ENCODE measurements at regions not wholly inside any gene's neighbourhood (a gene's known extent, or its start where the extent isn't known, plus 50 kb on each side); places are given as distances from the start of the nearest gene placed in this dataset.
"Not testable (repeated sequence)": the region's sequence is repeated elsewhere in the genome, so short reads cannot be mapped to it uniquely, and the experiment has no call there.

- no peak for FAIRE-seq
- H3K4me2 ChIP-seq (ENCODE audit: low read depth, low read length): no peak overlapping the region
- intact Hi-C loops (cut with micrococcal nuclease; ENCODE audit: unreplicated experiment): no loop called here
- H3K9ac ChIP-seq (ENCODE audit: insufficient read depth, low read depth, low read length): no peak overlapping the region
- H3K36me3 ChIP-seq (replicated peaks in 1 of 2; ENCODE audit: control insufficient read depth in 1 of 2, insufficient read depth in 2 of 2, low read length in 2 of 2): no peaks in the 10 kb centered on the region
- in situ Hi-C loops (cut with HindIII; ENCODE audit: extremely low pct_ligation_motif_present, low pct_unique_long_range_greater_than_20kb): no loop called here
- H4K20me1 ChIP-seq (ENCODE audit: insufficient read depth, low read length): no peaks in the 10 kb centered on the region
- POLR2A ChIA-PET: no interaction called here
- no peak overlapping the region for H3K4me3 ChIP-seq (replicated peaks in 1 of 3; ENCODE audit: insufficient read depth in 1 of 3, low read depth in 2 of 3, low read length in 3 of 3)
- H3K27me3 ChIP-seq (ENCODE audit: control insufficient read depth in 1 of 2, insufficient read depth in 2 of 2, low read length in 2 of 2): peaks cover 2 to 33% of the 10 kb centered on the region in 2 experiments; a peak in 3 of 5 replicates
- H3K9me3 ChIP-seq (ENCODE audit: low read length): no peaks in the 10 kb centered on the region
- H3K79me2 ChIP-seq (ENCODE audit: insufficient read depth, low read length): no peaks in the 10 kb centered on the region
- ATAC-seq: no peak
- TF ChIP-seq PCBP1 (IDR thresholded peaks at IDR 0.05; ENCODE audit: borderline replicate concordance, low read depth, low read length) (no peak), SP5 (CRISPR knock-in tag; IDR thresholded peaks at IDR 0.05; ENCODE audit: borderline replicate concordance, low read depth) (no peak), ZNF768 (CRISPR knock-in tag; IDR thresholded peaks at IDR 0.05) (peak; percentile 17; the same call in 1 of the 2 replicates)
- H3K27ac ChIP-seq (ENCODE audit: extremely low read length, insufficient read depth, low read length): no peak overlapping the region
- CTCF ChIA-PET (ENCODE audit: low intra/inter-chr PET ratio, low total read pairs): no interaction called here
- DNase-seq (ENCODE audit: low spot score): no peak
- H3K4me1 ChIP-seq (ENCODE audit: insufficient read depth, low read length): 0 out of 2 replicates have a peak, but pooled peaks cover 6% of the 10 kb centered on the region
- H2AFZ ChIP-seq (ENCODE audit: low read length): no peak overlapping the region
- BruUV-seq (replicated peaks): no TSS peak
- WGBS (ENCODE audit: low lambda C conversion rate): 3% methylated on average over 1 of the region's 1 CpG
Measured at GRCh38 chr5:154540600-154540999, 62.6 kb upstream of the HAND1 start.

- ATAC-seq: no peak
- POLR2A ChIA-PET: no interaction called here
- Histone ChIP-seq H3K9ac (ENCODE audit: insufficient read depth, low read depth, low read length) (no peak overlapping the region), H4K20me1 (ENCODE audit: insufficient read depth, low read length) (no peaks in the 10 kb centered on the region), H3K4me2 (ENCODE audit: low read depth, low read length) (no peak overlapping the region), H3K36me3 (replicated peaks in 1 of 2; ENCODE audit: control insufficient read depth in 1 of 2, insufficient read depth in 2 of 2, low read length in 2 of 2) (no peaks in the 10 kb centered on the region), H3K27ac (ENCODE audit: extremely low read length, insufficient read depth, low read length) (no peak overlapping the region), H3K79me2 (ENCODE audit: insufficient read depth, low read length) (no peaks in the 10 kb centered on the region), H3K27me3 (ENCODE audit: control insufficient read depth in 1 of 2, insufficient read depth in 2 of 2, low read length in 2 of 2) (peaks cover 0 to 21% of the 10 kb centered on the region in 2 experiments; a peak in 3 of 5 replicates), H3K9me3 (ENCODE audit: low read length) (no peaks in the 10 kb centered on the region), H3K4me3 (replicated peaks in 1 of 3; ENCODE audit: insufficient read depth in 1 of 3, low read depth in 2 of 3, low read length in 3 of 3) (no peak overlapping the region), H2AFZ (ENCODE audit: low read length) (no peak overlapping the region), H3K4me1 (ENCODE audit: insufficient read depth, low read length) (0 out of 2 replicates have a peak, but pooled peaks cover 6% of the 10 kb centered on the region)
- intact Hi-C loops (cut with micrococcal nuclease; ENCODE audit: unreplicated experiment) (no loop called here), in situ Hi-C loops (cut with HindIII; ENCODE audit: extremely low pct_ligation_motif_present, low pct_unique_long_range_greater_than_20kb) (no loop called here)
- TF ChIP-seq U2AF1 (optimal IDR thresholded peaks at IDR 0.05; ENCODE audit: low read depth, low read length) (no peak), FOXA3 (CRISPR knock-in tag; IDR thresholded peaks at IDR 0.05) (no peak), DPF2 (CRISPR knock-in tag; IDR thresholded peaks at IDR 0.05; ENCODE audit: borderline replicate concordance, low read depth) (no peak), GATAD2A (CRISPR knock-in tag; IDR thresholded peaks at IDR 0.05) (no peak), ZNF746 (CRISPR knock-in tag; IDR thresholded peaks at IDR 0.05) (no peak), SP4 (CRISPR knock-in tag; IDR thresholded peaks at IDR 0.05) (no peak), HIVEP1 (CRISPR knock-in tag; IDR thresholded peaks at IDR 0.05) (no peak)
- WGBS (ENCODE audit: low lambda C conversion rate): 32% methylated on average over 6 of the region's 6 CpGs
- no peak for FAIRE-seq
- DNase-seq (ENCODE audit: low spot score): no peak
- no TSS peak for BruUV-seq (replicated peaks)
- CTCF ChIA-PET (ENCODE audit: low intra/inter-chr PET ratio, low total read pairs): no interaction called here
Measured at GRCh38 chr5:154538492-154538891, 60.5 kb upstream of the HAND1 start.

- H3K9me3 ChIP-seq (ENCODE audit: low read length); POLR2A ChIA-PET; H3K4me3 ChIP-seq (replicated peaks in 1 of 3; ENCODE audit: insufficient read depth in 1 of 3, low read depth in 2 of 3, low read length in 3 of 3); H3K27ac ChIP-seq (ENCODE audit: extremely low read length, insufficient read depth, low read length); DNase-seq (ENCODE audit: low spot score); CTCF ChIA-PET (ENCODE audit: low intra/inter-chr PET ratio, low total read pairs); H3K27me3 ChIP-seq (ENCODE audit: control insufficient read depth in 1 of 2, insufficient read depth in 2 of 2, low read length in 2 of 2); ATAC-seq; H2AFZ ChIP-seq (ENCODE audit: low read length); H4K20me1 ChIP-seq (ENCODE audit: insufficient read depth, low read length); H3K4me1 ChIP-seq (ENCODE audit: insufficient read depth, low read length); H3K36me3 ChIP-seq (replicated peaks in 1 of 2; ENCODE audit: control insufficient read depth in 1 of 2, insufficient read depth in 2 of 2, low read length in 2 of 2); in situ Hi-C loops (cut with HindIII; ENCODE audit: extremely low pct_ligation_motif_present, low pct_unique_long_range_greater_than_20kb); BruUV-seq (replicated peaks); intact Hi-C loops (cut with micrococcal nuclease; ENCODE audit: unreplicated experiment); H3K79me2 ChIP-seq (ENCODE audit: insufficient read depth, low read length); H3K9ac ChIP-seq (ENCODE audit: insufficient read depth, low read depth, low read length); FAIRE-seq; H3K4me2 ChIP-seq (ENCODE audit: low read depth, low read length): not testable (repeated sequence)
- WGBS (ENCODE audit: low lambda C conversion rate): 42% methylated on average over 4 of the region's 4 CpGs
Measured at GRCh38 chr5:154536439-154536838, 58.4 kb upstream of the HAND1 start.
